NCI-H748 treated with DMSO at 0.1 percent for 48 hours (cell line): ENCODE measurements at regions not wholly inside any gene's neighbourhood (a gene's known extent, or its start where the extent isn't known, plus 50 kb on each side); places are given as distances from the start of the nearest gene placed in this dataset.
A peak's percentile ranks its signal among the peaks of the same experiment; 100 is the strongest.
"Not testable (repeated sequence)": the region's sequence is repeated elsewhere in the genome, so short reads cannot be mapped to it uniquely, and the experiment has no call there.

Experiments used
- DNase-seq: peaks from one replicate; lab custom pipeline; 2025; lab: John Stamatoyannopoulos, UW

GRCh38 chr6:156282087-156282486 lies 495.1 kb upstream of the ARID1B start:
- no peak for DNase-seq

- DNase-seq: no peak
Measured at GRCh38 chr6:156281266-156281665, 495.9 kb upstream of the ARID1B start.

GRCh38 chr6:156280065-156280464 lies 497.1 kb upstream of the ARID1B start:
- DNase-seq: peak; percentile 88

GRCh38 chr6:156279261-156279969 lies 497.8 kb upstream of the ARID1B start:
- peak; percentile 88 for DNase-seq

- no peak for DNase-seq
Measured at GRCh38 chr6:156273065-156273711, 504.0 kb upstream of the ARID1B start.

GRCh38 chr6:156269751-156270369 lies 507.3 kb upstream of the ARID1B start:
- no peak for DNase-seq

- no peak for DNase-seq
Measured at GRCh38 chr6:156268849-156269248, 508.3 kb upstream of the ARID1B start.

- peak; percentile 50 for DNase-seq
Measured at GRCh38 chr6:156262014-156262413, 515.2 kb upstream of the ARID1B start.

- DNase-seq: no peak
Measured at GRCh38 chr6:156260815-156261214, 516.4 kb upstream of the ARID1B start.

- no peak for DNase-seq
Measured at GRCh38 chr6:156258981-156259380, 518.2 kb upstream of the ARID1B start.

GRCh38 chr6:156256161-156256560 lies 521.0 kb upstream of the ARID1B start:
- no peak for DNase-seq

GRCh38 chr6:156254240-156254639 lies 522.9 kb upstream of the ARID1B start:
- no peak for DNase-seq

GRCh38 chr6:156250593-156250992 lies 526.6 kb upstream of the ARID1B start:
- no peak for DNase-seq

- DNase-seq: no peak
Measured at GRCh38 chr6:156242206-156242605, 535.0 kb upstream of the ARID1B start.

- no peak for DNase-seq
Measured at GRCh38 chr6:156231026-156231765, 546.0 kb upstream of the ARID1B start.

- no peak for DNase-seq
Measured at GRCh38 chr6:156219973-156220372, 557.2 kb upstream of the ARID1B start.

GRCh38 chr6:156205678-156206077 lies 571.5 kb upstream of the ARID1B start:
- DNase-seq: no peak

GRCh38 chr6:156199182-156199581 lies 578.0 kb upstream of the ARID1B start:
- no peak for DNase-seq

GRCh38 chr6:156197513-156197912 lies 579.7 kb upstream of the ARID1B start:
- no peak for DNase-seq

GRCh38 chr6:156194981-156195380 lies 582.2 kb upstream of the ARID1B start:
- DNase-seq: no peak

GRCh38 chr6:156193381-156193780 lies 583.8 kb upstream of the ARID1B start:
- DNase-seq: no peak

- DNase-seq: no peak
Measured at GRCh38 chr6:156191895-156192294, 585.3 kb upstream of the ARID1B start.

- not testable (repeated sequence) for DNase-seq
Measured at GRCh38 chr6:156191390-156191789, 585.8 kb upstream of the ARID1B start.
